Liver (tissue), 7 donors: ENCODE measurements at regions not wholly inside any gene's neighbourhood (a gene's known extent, or its start where the extent isn't known, plus 50 kb on each side); places are given as distances from the start of the nearest gene placed in this dataset.

Source experiments
- DNase-seq: peaks from one replicate; pipeline ENCODE4 v3.0.0-alpha.2; 2017; ENCODE audit warnings: low spot score
- H3K27ac ChIP-seq, 2 donors: one replicate each; pipeline ENCODE4 v1.7.0; 2013; ENCODE audit warnings: inconsistent platforms in 2 of 2, low read length in 2 of 2, control low read depth in 1 of 2, low read depth in 1 of 2, mild to moderate bottlenecking in 1 of 2
- H3K27me3 ChIP-seq, 4 donors: one replicate each; pipeline versions ENCODE4 v1.6.1 to v1.7.0; 2013; ENCODE audit warnings: low read length in 3 of 4, inconsistent platforms in 1 of 4, mild to moderate bottlenecking in 1 of 4, moderate library complexity in 1 of 4; ENCODE audit not compliant: control insufficient read depth in 4 of 4, insufficient read depth in 4 of 4
- H3K36me3 ChIP-seq, 4 donors: one replicate each; pipeline versions ENCODE4 v1.6.1 to v1.7.0; 2013; ENCODE audit warnings: low read length in 3 of 4, mild to moderate bottlenecking in 3 of 4, low read depth in 1 of 4, moderate library complexity in 1 of 4; ENCODE audit not compliant: control insufficient read depth in 4 of 4, insufficient read depth in 3 of 4
- H3K4me1 ChIP-seq, 4 donors: one replicate each; pipeline versions ENCODE4 v1.6.1 to v1.7.0; 2013; ENCODE audit warnings: low read length in 3 of 4, mild to moderate bottlenecking in 3 of 4, moderate library complexity in 1 of 4; ENCODE audit not compliant: control insufficient read depth in 4 of 4, insufficient read depth in 4 of 4
- H3K4me3 ChIP-seq, 3 donors: one replicate each; pipeline versions ENCODE4 v1.6.1 to v1.7.0; 2013; ENCODE audit warnings: low read length in 3 of 3, control low read depth in 1 of 3, low read depth in 1 of 3, mild to moderate bottlenecking in 1 of 3
- H3K9ac ChIP-seq, 2 donors: one replicate each; pipeline ENCODE4 v1.7.0; 2013; ENCODE audit warnings: low read length in 2 of 2, mild to moderate bottlenecking in 2 of 2, moderate library complexity in 2 of 2, control low read depth in 1 of 2, low read depth in 1 of 2
- H3K9me3 ChIP-seq, 4 donors: one replicate each; pipeline versions ENCODE4 v1.6.1 to v1.7.0; 2013; ENCODE audit warnings: low read length in 3 of 4; ENCODE audit not compliant: control insufficient read depth in 4 of 4
- ATF3 ChIP-seq: IDR thresholded peaks from 2 replicates; pipeline ENCODE4 v1.6.1; 2016; ENCODE audit warnings: antibody characterized with exemption
- EGR1 ChIP-seq, 2 donors: IDR thresholded peaks; 2 replicates each; pipeline ENCODE4 v1.6.1; 2016 to 2018; ENCODE audit warnings: antibody characterized with exemption in 2 of 2, low read depth in 2 of 2
- FOXA1 ChIP-seq: IDR thresholded peaks from 2 replicates; pipeline ENCODE4 v1.6.1; 2016; ENCODE audit warnings: antibody characterized with exemption
- FOXA2 ChIP-seq: IDR thresholded peaks from 2 replicates; pipeline ENCODE4 v1.6.1; 2016; ENCODE audit warnings: antibody characterized with exemption
- GABPA ChIP-seq, 2 donors: IDR thresholded peaks in 1 of 2; conservative IDR thresholded peaks in 1 of 2; 2 replicates each; pipeline ENCODE4 v1.6.1; 2016; ENCODE audit warnings: antibody characterized with exemption in 2 of 2, mild to moderate bottlenecking in 1 of 2, moderate library complexity in 1 of 2
- HNF4A ChIP-seq, 2 donors: conservative IDR thresholded peaks; 2 replicates each; pipeline ENCODE4 v1.6.1; 2016; ENCODE audit warnings: antibody characterized with exemption in 2 of 2, mild to moderate bottlenecking in 2 of 2
- HNF4G ChIP-seq: IDR thresholded peaks from 2 replicates; pipeline ENCODE4 v1.6.1; 2016; ENCODE audit warnings: antibody characterized with exemption
- JUND ChIP-seq, 2 donors: IDR thresholded peaks; 2 replicates each; pipeline ENCODE4 v1.6.1; 2016; ENCODE audit warnings: antibody characterized with exemption in 2 of 2
- NR2F2 ChIP-seq: IDR thresholded peaks from 2 replicates; pipeline ENCODE4 v1.6.1; 2016; ENCODE audit warnings: antibody characterized with exemption
- RAD21 ChIP-seq, 2 donors: IDR thresholded peaks; 2 replicates each; pipeline ENCODE4 v1.6.1; 2016; ENCODE audit warnings: antibody characterized with exemption in 2 of 2, mild to moderate bottlenecking in 2 of 2
- TAF1 ChIP-seq: conservative IDR thresholded peaks from 2 replicates; pipeline ENCODE4 v1.6.1; 2016; ENCODE audit warnings: antibody characterized with exemption, mild to moderate bottlenecking
- YY1 ChIP-seq: IDR thresholded peaks from 2 replicates; pipeline ENCODE4 v1.6.1; 2016; ENCODE audit warnings: antibody characterized with exemption, mild to moderate bottlenecking
- ZBTB33 ChIP-seq: IDR thresholded peaks from 2 replicates; pipeline ENCODE4 v1.6.1; 2016; ENCODE audit warnings: antibody characterized with exemption
- WGBS: extraction: QIAGEN DNeasy Blood & Tissue Kit; methylation state at CpG from one replicate; pipeline ENCODE4 v1.1.7; 2013; 5-methylcytosine and 5-hydroxymethylcytosine counted together
- TF ChIP-seq, protein P1 (sequence below): IDR thresholded peaks from 2 replicates; pipeline ENCODE4 v1.6.1; 2016; ENCODE audit warnings: antibody characterized with exemption, mild to moderate bottlenecking
- TF ChIP-seq, protein P2 (sequence below): IDR thresholded peaks from 2 replicates; pipeline ENCODE4 v1.6.1; 2016; ENCODE audit warnings: antibody characterized with exemption
- donor health status: healthy.
- donor health status: healthy.
- donor health status: healthy.
- donor health status: healthy.

DNA sequence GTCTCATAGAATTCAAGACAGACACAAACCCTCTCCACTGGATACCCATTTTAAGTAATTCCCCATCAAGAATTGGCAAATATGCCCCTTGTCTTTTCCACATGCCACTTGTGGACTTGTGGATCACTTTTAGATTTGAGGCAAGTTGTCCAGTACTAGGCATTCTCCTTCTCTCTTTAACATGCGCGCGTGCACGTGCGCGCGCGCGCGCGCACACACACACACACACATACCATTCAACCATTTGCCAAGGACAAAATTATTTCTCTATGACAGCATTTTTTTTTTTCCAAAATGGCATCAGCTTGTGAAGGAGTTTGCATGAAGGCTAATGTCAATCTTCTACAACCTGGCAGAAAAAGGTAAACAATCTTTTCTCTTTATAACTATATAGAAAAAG, 1325.7 kb upstream of the IGFBP7 start (continued):
- TF ChIP-seq, protein P1, sequence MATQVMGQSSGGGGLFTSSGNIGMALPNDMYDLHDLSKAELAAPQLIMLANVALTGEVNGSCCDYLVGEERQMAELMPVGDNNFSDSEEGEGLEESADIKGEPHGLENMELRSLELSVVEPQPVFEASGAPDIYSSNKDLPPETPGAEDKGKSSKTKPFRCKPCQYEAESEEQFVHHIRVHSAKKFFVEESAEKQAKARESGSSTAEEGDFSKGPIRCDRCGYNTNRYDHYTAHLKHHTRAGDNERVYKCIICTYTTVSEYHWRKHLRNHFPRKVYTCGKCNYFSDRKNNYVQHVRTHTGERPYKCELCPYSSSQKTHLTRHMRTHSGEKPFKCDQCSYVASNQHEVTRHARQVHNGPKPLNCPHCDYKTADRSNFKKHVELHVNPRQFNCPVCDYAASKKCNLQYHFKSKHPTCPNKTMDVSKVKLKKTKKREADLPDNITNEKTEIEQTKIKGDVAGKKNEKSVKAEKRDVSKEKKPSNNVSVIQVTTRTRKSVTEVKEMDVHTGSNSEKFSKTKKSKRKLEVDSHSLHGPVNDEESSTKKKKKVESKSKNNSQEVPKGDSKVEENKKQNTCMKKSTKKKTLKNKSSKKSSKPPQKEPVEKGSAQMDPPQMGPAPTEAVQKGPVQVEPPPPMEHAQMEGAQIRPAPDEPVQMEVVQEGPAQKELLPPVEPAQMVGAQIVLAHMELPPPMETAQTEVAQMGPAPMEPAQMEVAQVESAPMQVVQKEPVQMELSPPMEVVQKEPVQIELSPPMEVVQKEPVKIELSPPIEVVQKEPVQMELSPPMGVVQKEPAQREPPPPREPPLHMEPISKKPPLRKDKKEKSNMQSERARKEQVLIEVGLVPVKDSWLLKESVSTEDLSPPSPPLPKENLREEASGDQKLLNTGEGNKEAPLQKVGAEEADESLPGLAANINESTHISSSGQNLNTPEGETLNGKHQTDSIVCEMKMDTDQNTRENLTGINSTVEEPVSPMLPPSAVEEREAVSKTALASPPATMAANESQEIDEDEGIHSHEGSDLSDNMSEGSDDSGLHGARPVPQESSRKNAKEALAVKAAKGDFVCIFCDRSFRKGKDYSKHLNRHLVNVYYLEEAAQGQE = no peak
- TF ChIP-seq ZBTB33 = no peak

DNA sequence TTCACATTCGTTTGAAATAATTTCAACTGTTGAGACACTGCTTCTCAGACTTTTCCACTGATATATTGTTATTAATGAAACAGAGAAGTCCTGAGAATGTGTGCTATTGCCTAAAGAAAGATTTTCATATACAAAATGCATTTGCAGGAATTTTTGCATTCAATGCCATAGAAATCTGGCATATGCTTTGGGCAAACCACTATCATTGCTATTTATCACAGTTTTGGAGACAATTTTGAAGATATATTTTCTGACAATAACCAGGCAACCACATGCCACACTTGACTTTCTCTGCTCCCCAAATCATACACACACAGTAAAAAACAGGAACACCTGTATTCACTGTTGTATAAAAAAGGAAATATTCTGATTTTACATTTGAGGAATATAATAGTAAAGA, 1303.7 kb upstream of the IGFBP7 start:
- no peak for DNase-seq
- no peak overlapping the region for H3K9ac ChIP-seq
- 42% methylated on average over 1 of the region's 1 CpG for WGBS
- peaks cover 0 to 3% (median 0%) of the 10 kb centered on the region in 4 donors for H3K27me3 ChIP-seq
- TF ChIP-seq NR2F2 (no peak), YY1 (no peak), FOXA1 (no peak), TAF1 (no peak), HNF4A (conservative IDR thresholded peaks at IDR 0.05) (no peak), ZBTB33 (no peak), RAD21 (IDR thresholded peaks at IDR 0.05) (no peak), JUND (IDR thresholded peaks at IDR 0.05) (no peak), EGR1 (IDR thresholded peaks at IDR 0.05; ENCODE audit: low read depth in 2 of 2) (no peak)
- TF ChIP-seq, protein P2, sequence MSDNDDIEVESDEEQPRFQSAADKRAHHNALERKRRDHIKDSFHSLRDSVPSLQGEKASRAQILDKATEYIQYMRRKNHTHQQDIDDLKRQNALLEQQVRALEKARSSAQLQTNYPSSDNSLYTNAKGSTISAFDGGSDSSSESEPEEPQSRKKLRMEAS = no peak
- H3K27ac ChIP-seq = no peak overlapping the region
- H3K9me3 ChIP-seq = no peaks in the 10 kb centered on the region
- no peaks in the 10 kb centered on the region for H3K4me1 ChIP-seq
- no peak overlapping the region for H3K4me3 ChIP-seq
- no peaks in the 10 kb centered on the region for H3K36me3 ChIP-seq

- 75% methylated on average over 2 of the region's 2 CpGs for WGBS
- Histone ChIP-seq H3K36me3 (no peaks in the 10 kb centered on the region), H3K27me3 (peaks cover 0 to 3% (median 0%) of the 10 kb centered on the region in 4 donors), H3K9me3 (no peaks in the 10 kb centered on the region), H3K9ac (no peak overlapping the region), H3K4me3 (no peak overlapping the region), H3K27ac (no peak overlapping the region), H3K4me1 (no peaks in the 10 kb centered on the region)
- DNase-seq = no peak
- TF ChIP-seq HNF4G (no peak), FOXA2 (no peak), TAF1 (no peak), ATF3 (no peak), ZBTB33 (no peak), RAD21 (IDR thresholded peaks at IDR 0.05) (no peak), NR2F2 (no peak), FOXA1 (no peak), JUND (IDR thresholded peaks at IDR 0.05) (no peak), GABPA (IDR thresholded peaks at IDR 0.05 in 1 of 2, conservative IDR thresholded peaks at IDR 0.05 in 1 of 2) (no peak), EGR1 (IDR thresholded peaks at IDR 0.05; ENCODE audit: low read depth in 2 of 2) (no peak), YY1 (no peak), HNF4A (conservative IDR thresholded peaks at IDR 0.05) (no peak)
- TF ChIP-seq, protein P2 = no peak
- TF ChIP-seq, protein P1 = no peak
Observed at GRCh38 chr4:58411904-58412303, 1301.7 kb upstream of the IGFBP7 start.
